CD4-positive, alpha-beta T cell treated with Interferon gamma for 1 hour (primary cell): ENCODE measurements at regions not wholly inside any gene's neighbourhood (a gene's known extent, or its start where the extent isn't known, plus 50 kb on each side); places are given as distances from the start of the nearest gene placed in this dataset.
"Not testable (repeated sequence)": the region's sequence is repeated elsewhere in the genome, so short reads cannot be mapped to it uniquely, and the experiment has no call there.

ENCODE experiments used
- DNase-seq: peaks from one replicate; pipeline ENCODE4 v3.0.0-alpha.2; 2020

- not testable (repeated sequence) for DNase-seq
Observed at GRCh38 chr15:84550503-84550902, 50.3 kb upstream of the ZSCAN2 start.
